Mesenchymal stem cell (in vitro differentiated cells and primary cell): ENCODE measurements at regions not wholly inside any gene's neighbourhood (a gene's known extent, or its start where the extent isn't known, plus 50 kb on each side); places are given as distances from the start of the nearest gene placed in this dataset.

Experiments
- DNase-seq: peaks from one replicate; pipeline ENCODE4 v3.0.0-alpha.2; 2013
- H2AFZ ChIP-seq: one replicate; pipeline ENCODE4 v1.6.1; 2013; ENCODE audit warnings: low read depth, mild to moderate bottlenecking, control low read depth, inconsistent platforms, low read length, moderate library complexity
- H2AK5ac ChIP-seq: 2 replicates; pipeline ENCODE4 v1.6.1; 2013; ENCODE audit warnings: low read length, moderate library complexity, mild to moderate bottlenecking, inconsistent platforms; ENCODE audit not compliant: severe bottlenecking
- H2BK120ac ChIP-seq: one replicate; pipeline ENCODE4 v1.6.1; 2013; ENCODE audit warnings: low read depth, mild to moderate bottlenecking, inconsistent platforms, low read length, moderate library complexity
- H2BK12ac ChIP-seq, 2 experiments: one replicate each; pipeline ENCODE4 v1.6.1; 2013; ENCODE audit warnings: inconsistent platforms in 2 of 2, low read length in 2 of 2, mild to moderate bottlenecking in 2 of 2, moderate library complexity in 2 of 2, control low read depth in 1 of 2
- H2BK15ac ChIP-seq: one replicate; pipeline ENCODE4 v1.6.1; 2013; ENCODE audit warnings: mild to moderate bottlenecking, low read depth, inconsistent platforms; ENCODE audit not compliant: poor library complexity, severe bottlenecking
- H2BK5ac ChIP-seq: 2 replicates; pipeline ENCODE4 v1.6.1; 2013; ENCODE audit warnings: low read depth, mild to moderate bottlenecking, low read length, control low read depth, inconsistent platforms; ENCODE audit not compliant: poor library complexity, severe bottlenecking
- H3K14ac ChIP-seq, 2 experiments: one replicate each; pipeline ENCODE4 v1.6.1; 2013; ENCODE audit warnings: inconsistent platforms in 2 of 2, low read length in 2 of 2, control low read depth in 1 of 2, mild to moderate bottlenecking in 1 of 2, moderate library complexity in 1 of 2
- H3K18ac ChIP-seq, 2 experiments: one replicate each; pipeline ENCODE4 v1.6.1; 2013; ENCODE audit warnings: inconsistent platforms in 2 of 2, low read length in 2 of 2, control low read depth in 1 of 2, low read depth in 1 of 2, mild to moderate bottlenecking in 1 of 2
- H3K23ac ChIP-seq, 2 experiments: one replicate each; pipeline ENCODE4 v1.6.1; 2013; ENCODE audit warnings: inconsistent platforms in 2 of 2, low read length in 2 of 2, mild to moderate bottlenecking in 2 of 2, moderate library complexity in 2 of 2, control low read depth in 1 of 2
- H3K27ac ChIP-seq: 2 replicates; pipeline ENCODE4 v1.5.1; 2013; ENCODE audit warnings: mild to moderate bottlenecking, moderate library complexity, low read length, control low read depth, inconsistent platforms; ENCODE audit not compliant: poor library complexity, severe bottlenecking
- H3K27me3 ChIP-seq, 2 experiments: 2 replicates each; pipeline versions ENCODE4 v1.6.1 to v1.7.0; 2013; ENCODE audit warnings: low read length in 2 of 2, mild to moderate bottlenecking in 2 of 2, moderate library complexity in 2 of 2, control low read depth in 1 of 2, inconsistent platforms in 1 of 2; ENCODE audit not compliant: control insufficient read depth in 1 of 2, insufficient read depth in 1 of 2
- H3K36me3 ChIP-seq, 2 experiments: 2 replicates each; pipeline versions ENCODE4 v1.6.1 to v1.7.0; 2013; ENCODE audit warnings: low read length in 2 of 2, control low read depth in 1 of 2, inconsistent platforms in 1 of 2, low read depth in 1 of 2, mild to moderate bottlenecking in 1 of 2; ENCODE audit not compliant: insufficient read depth in 2 of 2, control insufficient read depth in 1 of 2
- H3K4ac ChIP-seq, 2 experiments: one replicate each; pipeline ENCODE4 v1.6.1; 2013; ENCODE audit warnings: inconsistent platforms in 2 of 2, low read length in 2 of 2, mild to moderate bottlenecking in 2 of 2, moderate library complexity in 2 of 2, control low read depth in 1 of 2, low read depth in 1 of 2
- H3K4me1 ChIP-seq: 2 replicates; pipeline ENCODE4 v1.6.1; 2013; ENCODE audit warnings: low read depth, low read length, control low read depth; ENCODE audit not compliant: control insufficient read depth, insufficient read depth
- H3K4me2 ChIP-seq: 2 replicates; pipeline ENCODE4 v1.6.1; 2013; ENCODE audit warnings: low read length, mild to moderate bottlenecking, inconsistent platforms; ENCODE audit not compliant: poor library complexity, severe bottlenecking
- H3K4me3 ChIP-seq, 2 experiments: 2 replicates each; pipeline versions ENCODE4 v1.5.1 to v1.7.0; 2013; ENCODE audit warnings: low read length in 2 of 2, mild to moderate bottlenecking in 2 of 2, control low read depth in 1 of 2, low read depth in 1 of 2; ENCODE audit not compliant: insufficient read depth in 1 of 2
- H3K79me1 ChIP-seq: replicated peaks from 2 replicates; pipeline ENCODE4 v1.6.1; 2013; ENCODE audit warnings: mild to moderate bottlenecking, control low read depth, low read length, inconsistent platforms; ENCODE audit not compliant: poor library complexity, severe bottlenecking
- H3K9ac ChIP-seq: 2 replicates; pipeline ENCODE4 v1.7.0; 2013; ENCODE audit warnings: mild to moderate bottlenecking, low read length, moderate library complexity
- H3K9me3 ChIP-seq: 2 replicates; pipeline ENCODE4 v1.7.0; 2013; ENCODE audit warnings: mild to moderate bottlenecking, low read length; ENCODE audit not compliant: control insufficient read depth
- H4K8ac ChIP-seq: one replicate; pipeline ENCODE4 v1.6.1; 2013; ENCODE audit warnings: inconsistent platforms, mild to moderate bottlenecking, low read length, moderate library complexity
- H4K91ac ChIP-seq: one replicate; pipeline ENCODE4 v1.6.1; 2013; ENCODE audit warnings: mild to moderate bottlenecking, low read length, inconsistent platforms
- WGBS: methylation state at CpG from one replicate; pipeline ENCODE4 v1.1.7; 2013; ENCODE audit warnings: mixed read lengths; 5-methylcytosine and 5-hydroxymethylcytosine counted together

DNA sequence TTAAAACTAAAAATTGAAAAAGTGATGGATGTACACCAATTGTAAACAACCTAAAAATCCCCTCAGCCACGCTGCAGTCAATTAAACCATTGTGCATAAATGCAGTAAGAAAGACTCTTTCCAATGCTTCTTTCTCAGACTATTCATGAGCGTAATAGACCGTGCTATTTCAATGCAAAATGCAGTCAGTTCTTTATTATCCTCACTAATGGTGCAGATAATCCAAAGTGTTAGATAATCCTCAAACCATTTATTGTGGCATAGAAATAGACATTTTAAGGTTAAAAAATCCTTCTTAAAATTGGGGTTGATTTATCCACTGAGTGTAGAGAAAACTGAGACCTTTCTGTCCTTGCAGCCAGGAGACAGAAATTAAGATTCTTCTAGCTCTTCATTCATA lies 1862.8 kb downstream of the EFNA5 start:
- H3K23ac ChIP-seq, result no peak overlapping the region
- no peaks in the 10 kb centered on the region for H3K27me3 ChIP-seq
- H4K8ac ChIP-seq, result no peak overlapping the region
- peaks cover 3% of the 10 kb centered on the region for H3K9me3 ChIP-seq
- H3K18ac ChIP-seq, result no peak overlapping the region
- no peak overlapping the region for H2BK5ac ChIP-seq
- no peak overlapping the region for H3K4ac ChIP-seq
- no peak overlapping the region for H4K91ac ChIP-seq
- no peak overlapping the region for H2BK12ac ChIP-seq
- no peak overlapping the region for H3K9ac ChIP-seq
- no peak overlapping the region for H3K27ac ChIP-seq
- H2BK120ac ChIP-seq, result no peak overlapping the region
- no peaks in the 10 kb centered on the region for H3K36me3 ChIP-seq
- no peak overlapping the region for H3K4me3 ChIP-seq
- WGBS, result 93% methylated on average over 3 of the region's 3 CpGs
- no peaks in the 10 kb centered on the region for H3K79me1 ChIP-seq
- no peak overlapping the region for H3K4me2 ChIP-seq
- no peaks in the 10 kb centered on the region for H3K4me1 ChIP-seq
- no peak overlapping the region for H3K14ac ChIP-seq
- H2AK5ac ChIP-seq, result no peak overlapping the region
- no peak overlapping the region for H2AFZ ChIP-seq
- DNase-seq, result no peak
- H2BK15ac ChIP-seq, result no peak overlapping the region

DNA sequence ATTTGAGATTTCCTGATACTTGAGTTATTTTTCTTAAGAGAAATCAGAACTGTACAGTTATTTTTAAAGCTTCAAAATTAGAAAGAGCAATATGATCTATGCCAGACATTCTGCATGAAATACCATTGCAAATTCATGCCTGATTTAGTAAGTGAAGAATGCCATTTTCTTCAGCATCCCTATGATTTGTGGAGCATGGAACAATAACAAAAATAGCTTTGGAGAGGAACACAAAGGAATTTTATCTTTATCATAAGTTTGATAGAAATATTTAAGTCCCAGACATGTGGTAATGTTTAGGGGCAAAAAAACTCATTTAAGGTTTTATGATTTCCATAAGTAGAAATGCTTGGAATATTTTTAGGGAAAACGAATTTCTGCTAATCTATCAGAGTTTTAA lies 1863.4 kb downstream of the EFNA5 start:
- H3K4me3 ChIP-seq, result no peak overlapping the region
- no peak overlapping the region for H4K91ac ChIP-seq
- no peak overlapping the region for H2BK15ac ChIP-seq
- H2BK5ac ChIP-seq, result no peak overlapping the region
- no peaks in the 10 kb centered on the region for H3K79me1 ChIP-seq
- no peak overlapping the region for H3K9ac ChIP-seq
- H3K27me3 ChIP-seq, result no peaks in the 10 kb centered on the region
- no peak overlapping the region for H3K4ac ChIP-seq
- no peak overlapping the region for H3K4me2 ChIP-seq
- no peaks in the 10 kb centered on the region for H3K36me3 ChIP-seq
- no peak overlapping the region for H3K14ac ChIP-seq
- H3K18ac ChIP-seq, result no peak overlapping the region
- H2AK5ac ChIP-seq, result no peak overlapping the region
- H3K4me1 ChIP-seq, result no peaks in the 10 kb centered on the region
- no CpG with 5 or more reads among the region's 1 CpG for WGBS
- H2BK12ac ChIP-seq, result no peak overlapping the region
- no peak overlapping the region for H3K23ac ChIP-seq
- H2BK120ac ChIP-seq, result no peak overlapping the region
- no peak overlapping the region for H4K8ac ChIP-seq
- peaks cover 3% of the 10 kb centered on the region for H3K9me3 ChIP-seq
- no peak overlapping the region for H3K27ac ChIP-seq
- H2AFZ ChIP-seq, result no peak overlapping the region
- no peak for DNase-seq

DNA sequence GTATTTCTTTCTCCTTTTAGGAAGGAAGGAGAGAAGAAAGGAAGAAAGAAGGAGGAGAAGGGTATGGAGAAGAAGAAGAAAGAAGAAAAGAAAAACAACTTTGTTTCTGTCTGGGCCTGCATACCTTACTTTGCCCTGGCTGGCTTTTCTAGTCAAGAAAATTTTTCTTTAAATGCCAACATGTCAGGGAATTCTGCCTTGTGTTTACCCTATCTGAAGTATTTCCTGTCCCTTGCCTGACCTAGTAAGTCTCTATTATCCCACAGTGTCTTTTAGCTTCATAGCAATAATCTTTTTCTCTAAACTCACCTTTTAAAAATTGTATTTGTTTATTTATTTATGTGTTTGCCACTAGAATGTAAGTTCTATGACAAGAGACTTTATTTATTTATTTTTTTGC lies 1864.1 kb downstream of the EFNA5 start:
- Histone ChIP-seq H3K18ac (no peak overlapping the region), H3K4me1 (no peaks in the 10 kb centered on the region), H2BK15ac (no peak overlapping the region), H2AK5ac (no peak overlapping the region), H3K14ac (no peak overlapping the region), H2BK120ac (no peak overlapping the region), H3K27ac (no peak overlapping the region), H3K36me3 (no peaks in the 10 kb centered on the region), H3K4me2 (no peak overlapping the region), H3K4ac (no peak overlapping the region), H3K27me3 (no peaks in the 10 kb centered on the region), H3K9ac (no peak overlapping the region), H4K91ac (no peak overlapping the region), H3K9me3 (peaks cover 3% of the 10 kb centered on the region), H3K4me3 (no peak overlapping the region), H2BK12ac (no peak overlapping the region), H4K8ac (no peak overlapping the region), H2AFZ (no peak overlapping the region), H3K23ac (no peak overlapping the region), H2BK5ac (no peak overlapping the region), H3K79me1 (no peaks in the 10 kb centered on the region)
- DNase-seq, result no peak

DNA sequence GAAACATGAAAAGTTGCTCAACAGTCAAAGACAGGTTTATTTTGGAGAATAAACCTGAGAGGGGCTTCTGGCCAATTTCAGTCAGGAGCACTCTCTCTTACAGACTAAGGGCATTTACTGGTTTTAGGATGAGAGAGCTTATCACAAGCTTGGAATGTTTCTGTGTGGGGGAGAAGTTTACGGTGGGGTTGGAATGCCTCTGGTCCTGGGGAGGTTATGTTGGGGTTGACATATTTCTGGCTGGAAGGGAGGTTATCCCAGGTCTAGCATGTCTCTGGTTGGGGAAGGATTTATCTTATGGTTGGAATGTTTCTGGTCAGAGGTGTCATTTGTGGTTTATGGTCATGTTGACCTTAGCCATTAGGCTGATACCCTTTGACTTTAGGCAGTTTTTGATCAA lies 1867.3 kb downstream of the EFNA5 start:
- Histone ChIP-seq H2AFZ (no peak overlapping the region), H3K4me1 (no peaks in the 10 kb centered on the region), H2AK5ac (no peak overlapping the region), H3K36me3 (no peaks in the 10 kb centered on the region), H3K27ac (no peak overlapping the region), H3K9me3 (peaks cover 3% of the 10 kb centered on the region), H3K23ac (no peak overlapping the region), H3K79me1 (no peaks in the 10 kb centered on the region), H2BK15ac (no peak overlapping the region), H3K4ac (no peak overlapping the region), H3K18ac (no peak overlapping the region), H2BK120ac (no peak overlapping the region), H3K9ac (no peak overlapping the region), H3K14ac (no peak overlapping the region), H4K8ac (no peak overlapping the region), H3K27me3 (no peaks in the 10 kb centered on the region), H2BK12ac (no peak overlapping the region), H2BK5ac (no peak overlapping the region), H3K4me3 (no peak overlapping the region), H4K91ac (no peak overlapping the region), H3K4me2 (no peak overlapping the region)
- whole genome bisulfite sequencing, result 96% methylated on average over 1 of the region's 1 CpG
- DNase-seq, result no peak
